ENCODE measurements at regions not wholly inside any gene's neighbourhood (a gene's known extent, or its start where the extent isn't known, plus 50 kb on each side); places are given as distances from the start of the nearest gene placed in this dataset.
A peak's percentile ranks its signal among the peaks of the same experiment; 100 is the strongest.

DNA sequence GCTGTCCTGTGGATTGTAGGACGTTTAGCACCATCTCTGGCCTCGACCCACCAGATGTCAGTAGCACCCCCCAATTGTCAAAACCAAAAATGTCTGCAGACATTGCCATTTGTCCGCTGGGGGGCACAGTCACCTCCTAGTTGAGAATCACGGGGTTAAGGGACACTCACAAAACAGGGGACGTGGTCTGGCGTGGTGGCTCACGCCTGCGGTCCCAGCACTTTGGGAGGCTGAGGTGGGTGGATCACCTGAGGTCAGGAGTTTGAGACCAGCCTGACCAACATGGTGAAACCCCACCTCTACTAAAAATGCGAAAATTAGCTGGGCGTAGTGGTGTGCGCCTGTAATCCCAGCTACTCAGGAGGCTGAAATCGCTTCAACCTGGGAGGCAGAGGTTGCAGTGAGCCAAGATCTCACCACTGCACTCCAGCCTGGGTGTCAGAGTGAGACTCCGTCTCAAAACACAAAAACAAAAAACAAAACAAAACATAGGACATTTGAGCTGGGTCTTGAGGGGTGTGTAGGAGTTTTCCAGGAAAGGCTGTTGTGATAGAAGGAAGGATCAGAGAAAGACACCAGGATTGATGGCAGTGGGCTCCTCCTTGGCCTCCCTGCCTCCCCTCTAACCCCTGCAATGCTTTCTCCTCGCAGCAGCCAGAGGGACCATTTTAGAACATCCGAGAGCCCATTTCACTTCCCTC is 171.8 kb upstream of the GSE1 start (continued):
- TF ChIP-seq ZMYM4 (CRISPR knock-in tag; IDR thresholded peaks at IDR 0.05) (no peak), NFRKB (IDR thresholded peaks at IDR 0.05) (no peak), NKX3-1 (CRISPR knock-in tag; IDR thresholded peaks at IDR 0.05) (no peak), GFI1 (CRISPR knock-in tag; IDR thresholded peaks at IDR 0.05; ENCODE audit: borderline replicate concordance) (no peak), GTF3A (CRISPR knock-in tag; conservative IDR thresholded peaks at IDR 0.05) (no peak), KLF11 (CRISPR knock-in tag; IDR thresholded peaks at IDR 0.05) (no peak), BORCS8-MEF2B (CRISPR knock-in tag; IDR thresholded peaks at IDR 0.05) (0 out of 2 replicates have a peak, but pooled peaks have one; percentile 34), TARDBP (CRISPR knock-in tag; IDR thresholded peaks at IDR 0.05) (no peak), ZNF251 (CRISPR knock-in tag; IDR thresholded peaks at IDR 0.05) (no peak), ZNF460 (CRISPR knock-in tag; IDR thresholded peaks at IDR 0.05; ENCODE audit: borderline replicate concordance) (no peak; the same call in 1 of the 2 replicates), ZNF530 (CRISPR knock-in tag; IDR thresholded peaks at IDR 0.05; ENCODE audit: low read depth) (no peak), FOXJ3 (CRISPR knock-in tag; IDR thresholded peaks at IDR 0.05; ENCODE audit: borderline replicate concordance) (no peak), ZNF468 (CRISPR knock-in tag; IDR thresholded peaks at IDR 0.05) (no peak), ZNF605 (CRISPR knock-in tag; IDR thresholded peaks at IDR 0.05) (no peak), ZNF790 (CRISPR knock-in tag; IDR thresholded peaks at IDR 0.05; ENCODE audit: borderline replicate concordance) (no peak), NR2F2 (IDR thresholded peaks at IDR 0.05; ENCODE audit: borderline replicate concordance, low read depth) (no peak)
- TF ChIP-seq, protein P1, sequence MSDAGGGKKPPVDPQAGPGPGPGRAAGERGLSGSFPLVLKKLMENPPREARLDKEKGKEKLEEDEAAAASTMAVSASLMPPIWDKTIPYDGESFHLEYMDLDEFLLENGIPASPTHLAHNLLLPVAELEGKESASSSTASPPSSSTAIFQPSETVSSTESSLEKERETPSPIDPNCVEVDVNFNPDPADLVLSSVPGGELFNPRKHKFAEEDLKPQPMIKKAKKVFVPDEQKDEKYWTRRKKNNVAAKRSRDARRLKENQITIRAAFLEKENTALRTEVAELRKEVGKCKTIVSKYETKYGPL (CRISPR knock-in tag; IDR thresholded peaks at IDR 0.05): no peak
- TF ChIP-seq, protein P2, sequence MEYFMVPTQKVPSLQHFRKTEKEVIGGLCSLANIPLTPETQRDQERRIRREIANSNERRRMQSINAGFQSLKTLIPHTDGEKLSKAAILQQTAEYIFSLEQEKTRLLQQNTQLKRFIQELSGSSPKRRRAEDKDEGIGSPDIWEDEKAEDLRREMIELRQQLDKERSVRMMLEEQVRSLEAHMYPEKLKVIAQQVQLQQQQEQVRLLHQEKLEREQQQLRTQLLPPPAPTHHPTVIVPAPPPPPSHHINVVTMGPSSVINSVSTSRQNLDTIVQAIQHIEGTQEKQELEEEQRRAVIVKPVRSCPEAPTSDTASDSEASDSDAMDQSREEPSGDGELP (IDR thresholded peaks at IDR 0.05; ENCODE audit: borderline replicate concordance, low read depth): no peak
- TF ChIP-seq, protein P3, sequence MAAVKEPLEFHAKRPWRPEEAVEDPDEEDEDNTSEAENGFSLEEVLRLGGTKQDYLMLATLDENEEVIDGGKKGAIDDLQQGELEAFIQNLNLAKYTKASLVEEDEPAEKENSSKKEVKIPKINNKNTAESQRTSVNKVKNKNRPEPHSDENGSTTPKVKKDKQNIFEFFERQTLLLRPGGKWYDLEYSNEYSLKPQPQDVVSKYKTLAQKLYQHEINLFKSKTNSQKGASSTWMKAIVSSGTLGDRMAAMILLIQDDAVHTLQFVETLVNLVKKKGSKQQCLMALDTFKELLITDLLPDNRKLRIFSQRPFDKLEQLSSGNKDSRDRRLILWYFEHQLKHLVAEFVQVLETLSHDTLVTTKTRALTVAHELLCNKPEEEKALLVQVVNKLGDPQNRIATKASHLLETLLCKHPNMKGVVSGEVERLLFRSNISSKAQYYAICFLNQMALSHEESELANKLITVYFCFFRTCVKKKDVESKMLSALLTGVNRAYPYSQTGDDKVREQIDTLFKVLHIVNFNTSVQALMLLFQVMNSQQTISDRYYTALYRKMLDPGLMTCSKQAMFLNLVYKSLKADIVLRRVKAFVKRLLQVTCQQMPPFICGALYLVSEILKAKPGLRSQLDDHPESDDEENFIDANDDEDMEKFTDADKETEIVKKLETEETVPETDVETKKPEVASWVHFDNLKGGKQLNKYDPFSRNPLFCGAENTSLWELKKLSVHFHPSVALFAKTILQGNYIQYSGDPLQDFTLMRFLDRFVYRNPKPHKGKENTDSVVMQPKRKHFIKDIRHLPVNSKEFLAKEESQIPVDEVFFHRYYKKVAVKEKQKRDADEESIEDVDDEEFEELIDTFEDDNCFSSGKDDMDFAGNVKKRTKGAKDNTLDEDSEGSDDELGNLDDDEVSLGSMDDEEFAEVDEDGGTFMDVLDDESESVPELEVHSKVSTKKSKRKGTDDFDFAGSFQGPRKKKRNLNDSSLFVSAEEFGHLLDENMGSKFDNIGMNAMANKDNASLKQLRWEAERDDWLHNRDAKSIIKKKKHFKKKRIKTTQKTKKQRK (IDR thresholded peaks at IDR 0.05; ENCODE audit: low read length): no peak
- TF ChIP-seq, protein P4, sequence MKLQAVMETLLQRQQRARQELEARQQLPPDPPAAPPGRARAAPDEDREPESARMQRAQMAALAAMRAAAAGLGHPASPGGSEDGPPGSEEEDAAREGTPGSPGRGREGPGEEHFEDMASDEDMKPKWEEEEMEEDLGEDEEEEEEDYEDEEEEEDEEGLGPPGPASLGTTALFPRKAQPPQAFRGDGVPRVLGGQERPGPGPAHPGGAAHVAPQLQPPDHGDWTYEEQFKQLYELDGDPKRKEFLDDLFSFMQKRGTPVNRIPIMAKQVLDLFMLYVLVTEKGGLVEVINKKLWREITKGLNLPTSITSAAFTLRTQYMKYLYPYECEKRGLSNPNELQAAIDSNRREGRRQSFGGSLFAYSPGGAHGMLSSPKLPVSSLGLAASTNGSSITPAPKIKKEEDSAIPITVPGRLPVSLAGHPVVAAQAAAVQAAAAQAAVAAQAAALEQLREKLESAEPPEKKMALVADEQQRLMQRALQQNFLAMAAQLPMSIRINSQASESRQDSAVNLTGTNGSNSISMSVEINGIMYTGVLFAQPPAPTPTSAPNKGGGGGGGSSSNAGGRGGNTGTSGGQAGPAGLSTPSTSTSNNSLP (IDR thresholded peaks at IDR 0.05; ENCODE audit: low read depth, low read length): no peak
- TF ChIP-seq, protein P5, sequence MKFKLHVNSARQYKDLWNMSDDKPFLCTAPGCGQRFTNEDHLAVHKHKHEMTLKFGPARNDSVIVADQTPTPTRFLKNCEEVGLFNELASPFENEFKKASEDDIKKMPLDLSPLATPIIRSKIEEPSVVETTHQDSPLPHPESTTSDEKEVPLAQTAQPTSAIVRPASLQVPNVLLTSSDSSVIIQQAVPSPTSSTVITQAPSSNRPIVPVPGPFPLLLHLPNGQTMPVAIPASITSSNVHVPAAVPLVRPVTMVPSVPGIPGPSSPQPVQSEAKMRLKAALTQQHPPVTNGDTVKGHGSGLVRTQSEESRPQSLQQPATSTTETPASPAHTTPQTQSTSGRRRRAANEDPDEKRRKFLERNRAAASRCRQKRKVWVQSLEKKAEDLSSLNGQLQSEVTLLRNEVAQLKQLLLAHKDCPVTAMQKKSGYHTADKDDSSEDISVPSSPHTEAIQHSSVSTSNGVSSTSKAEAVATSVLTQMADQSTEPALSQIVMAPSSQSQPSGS (CRISPR knock-in tag; IDR thresholded peaks at IDR 0.05): no peak
- TF ChIP-seq, protein P6, sequence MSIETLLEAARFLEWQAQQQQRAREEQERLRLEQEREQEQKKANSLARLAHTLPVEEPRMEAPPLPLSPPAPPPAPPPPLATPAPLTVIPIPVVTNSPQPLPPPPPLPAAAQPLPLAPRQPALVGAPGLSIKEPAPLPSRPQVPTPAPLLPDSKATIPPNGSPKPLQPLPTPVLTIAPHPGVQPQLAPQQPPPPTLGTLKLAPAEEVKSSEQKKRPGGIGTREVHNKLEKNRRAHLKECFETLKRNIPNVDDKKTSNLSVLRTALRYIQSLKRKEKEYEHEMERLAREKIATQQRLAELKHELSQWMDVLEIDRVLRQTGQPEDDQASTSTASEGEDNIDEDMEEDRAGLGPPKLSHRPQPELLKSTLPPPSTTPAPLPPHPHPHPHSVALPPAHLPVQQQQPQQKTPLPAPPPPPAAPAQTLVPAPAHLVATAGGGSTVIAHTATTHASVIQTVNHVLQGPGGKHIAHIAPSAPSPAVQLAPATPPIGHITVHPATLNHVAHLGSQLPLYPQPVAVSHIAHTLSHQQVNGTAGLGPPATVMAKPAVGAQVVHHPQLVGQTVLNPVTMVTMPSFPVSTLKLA (IDR thresholded peaks at IDR 0.05): no peak
